Keratinocyte (primary cell): ENCODE measurements at regions not wholly inside any gene's neighbourhood (a gene's known extent, or its start where the extent isn't known, plus 50 kb on each side); places are given as distances from the start of the nearest gene placed in this dataset.

Experiments used
- EZH2 ChIP-seq: IDR thresholded peaks from one replicate; pipeline ENCODE4 v1.6.1; 2012; ENCODE audit warnings: inconsistent platforms, mild to moderate bottlenecking, low read length, moderate library complexity
- TF ChIP-seq, protein P1 (sequence below), 3 experiments: IDR thresholded peaks in 1 of 3; conservative IDR thresholded peaks in 1 of 3; optimal IDR thresholded peaks in 1 of 3; 2 replicates in 2 of 3; 3 replicates in 1 of 3; pipeline versions ENCODE3 to v1.5.1; 2011; ENCODE audit warnings: low read length in 3 of 3, mild to moderate bottlenecking in 3 of 3, moderate library complexity in 2 of 3, control low read depth in 1 of 3, inconsistent platforms in 1 of 3; ENCODE audit not compliant: insufficient read depth in 2 of 3; ENCODE audit errors: extremely low read depth in 1 of 3

- TF ChIP-seq, protein P1, sequence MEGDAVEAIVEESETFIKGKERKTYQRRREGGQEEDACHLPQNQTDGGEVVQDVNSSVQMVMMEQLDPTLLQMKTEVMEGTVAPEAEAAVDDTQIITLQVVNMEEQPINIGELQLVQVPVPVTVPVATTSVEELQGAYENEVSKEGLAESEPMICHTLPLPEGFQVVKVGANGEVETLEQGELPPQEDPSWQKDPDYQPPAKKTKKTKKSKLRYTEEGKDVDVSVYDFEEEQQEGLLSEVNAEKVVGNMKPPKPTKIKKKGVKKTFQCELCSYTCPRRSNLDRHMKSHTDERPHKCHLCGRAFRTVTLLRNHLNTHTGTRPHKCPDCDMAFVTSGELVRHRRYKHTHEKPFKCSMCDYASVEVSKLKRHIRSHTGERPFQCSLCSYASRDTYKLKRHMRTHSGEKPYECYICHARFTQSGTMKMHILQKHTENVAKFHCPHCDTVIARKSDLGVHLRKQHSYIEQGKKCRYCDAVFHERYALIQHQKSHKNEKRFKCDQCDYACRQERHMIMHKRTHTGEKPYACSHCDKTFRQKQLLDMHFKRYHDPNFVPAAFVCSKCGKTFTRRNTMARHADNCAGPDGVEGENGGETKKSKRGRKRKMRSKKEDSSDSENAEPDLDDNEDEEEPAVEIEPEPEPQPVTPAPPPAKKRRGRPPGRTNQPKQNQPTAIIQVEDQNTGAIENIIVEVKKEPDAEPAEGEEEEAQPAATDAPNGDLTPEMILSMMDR (optimal IDR thresholded peaks at IDR 0.05 in 1 of 3, IDR thresholded peaks at IDR 0.05 in 1 of 3, conservative IDR thresholded peaks at IDR 0.05 in 1 of 3; ENCODE audit: extremely low read depth in 1 of 3, insufficient read depth in 2 of 3, low read length in 3 of 3) = no peak
- TF ChIP-seq EZH2 = no peak
These were observed 407.2 kb upstream of the NETO1 start for GRCh38 chr18:73274812-73275621.
